Esophagus muscularis mucosa (tissue), 4 donors: ENCODE measurements at regions not wholly inside any gene's neighbourhood (a gene's known extent, or its start where the extent isn't known, plus 50 kb on each side); places are given as distances from the start of the nearest gene placed in this dataset.
A peak's percentile ranks its signal among the peaks of the same experiment; 100 is the strongest.

Source experiments
- DNase-seq: peaks from one replicate; pipeline ENCODE4 v3.0.0-alpha.2; 2017; ENCODE audit errors: extremely low spot score
- H3K27ac ChIP-seq, 4 donors: fragments of 200-600 bp; sonication (generic); replicated peaks in 1 of 4; 1 replicate in 3 of 4; 2 replicates in 1 of 4; pipeline ENCODE4 v1.5.1; 2016 to 2019; ENCODE audit warnings: mild to moderate bottlenecking in 1 of 4
- H3K27me3 ChIP-seq, 4 donors: fragments of 200-600 bp; sonication (generic); one replicate each; pipeline versions ENCODE4 v1.5.1 to v1.6.0; 2016 to 2019
- H3K36me3 ChIP-seq, 4 donors: fragments of 200-600 bp; sonication (generic); one replicate each; pipeline ENCODE4 v1.5.1; 2016 to 2019
- H3K4me1 ChIP-seq, 4 donors: fragments of 200-600 bp; sonication (generic); one replicate each; pipeline ENCODE4 v1.5.1; 2016 to 2019
- H3K4me3 ChIP-seq, 4 donors: fragments of 200-600 bp; sonication (generic); 1 replicate in 2 of 4; 2 replicates in 2 of 4; pipeline ENCODE4 v1.5.1; 2016 to 2019; ENCODE audit warnings: mild to moderate bottlenecking in 4 of 4, moderate library complexity in 1 of 4
- H3K9me3 ChIP-seq, 4 donors: fragments of 200-600 bp; sonication (generic); 1 replicate in 3 of 4; 2 replicates in 1 of 4; pipeline ENCODE4 v1.5.1; 2016 to 2019
- EP300 ChIP-seq: sonication (generic); formaldehyde crosslinking; IDR thresholded peaks from one replicate; pipeline ENCODE4 v1.6.1; 2017; ENCODE audit warnings: antibody characterized with exemption
- POLR2A ChIP-seq: fragments of 450-650 bp; IDR thresholded peaks from one replicate; pipeline ENCODE4 v1.6.1; 2017; ENCODE audit warnings: antibody characterized with exemption, moderate library complexity, mild to moderate bottlenecking, low read depth
- POLR2AphosphoS5 ChIP-seq, 2 donors: sonication (generic); formaldehyde crosslinking; IDR thresholded peaks; one replicate each; pipeline ENCODE4 v1.6.1; 2017; ENCODE audit warnings: antibody characterized with exemption in 2 of 2
- WGBS: methylation state at CpG from one replicate; pipeline ENCODE4 v1.1.5; 2018; 5-methylcytosine and 5-hydroxymethylcytosine counted together
- intact Hi-C: fragments of 100-400 bp; cut with DNase I; formaldehyde crosslinking; loops from one replicate; pipeline ENCODE4 v1.15.1; 2023
- TF ChIP-seq, protein P1 (sequence below), 3 experiments: fragments of 200-600 bp in 2 of 3; fragments of 450-650 bp in 1 of 3; sonication (generic) in 2 of 3; IDR thresholded peaks; one replicate each; pipeline ENCODE4 v1.5.1; 2017 to 2019; ENCODE audit warnings: antibody characterized with exemption in 3 of 3, mild to moderate bottlenecking in 2 of 3, moderate library complexity in 1 of 3

DNA sequence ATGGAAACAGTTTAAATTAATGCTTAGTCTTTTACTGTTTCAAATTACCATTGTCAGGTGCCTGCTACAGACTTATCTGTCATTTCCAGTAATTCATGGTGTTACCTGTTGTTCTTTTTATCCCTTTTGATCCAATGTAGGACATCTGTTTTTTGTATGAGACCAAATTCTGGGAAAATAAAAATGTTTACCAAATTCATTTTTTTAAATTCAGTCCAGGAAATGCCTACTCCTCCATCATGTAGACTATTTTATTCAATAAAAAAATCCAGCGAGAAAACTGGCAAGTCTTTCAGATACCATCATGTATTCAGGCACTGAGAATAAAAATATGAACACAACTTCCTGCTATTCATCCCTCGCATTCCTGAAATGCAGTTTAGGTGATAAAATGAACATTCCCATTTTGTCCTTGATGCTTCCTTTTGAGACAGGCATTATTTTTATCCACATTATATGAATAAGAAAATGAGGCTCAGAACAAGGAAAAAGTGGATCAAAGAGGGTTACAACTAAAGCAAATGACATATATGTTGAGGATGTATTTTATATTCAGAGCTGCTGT, 584.2 kb downstream of the SPRY1 start:
- Histone ChIP-seq H3K9me3 (peaks cover 0 to 15% (median 11%) of the 10 kb centered on the region in 4 donors), H3K4me1 (peaks cover 2 to 25% (median 16%) of the 10 kb centered on the region in 4 donors), H3K27me3 (no peaks in the 10 kb centered on the region), H3K36me3 (no peaks in the 10 kb centered on the region), H3K4me3 (no peak overlapping the region), H3K27ac (no peak overlapping the region)
- DNase-seq, result no peak
- 90% methylated on average over 2 of the region's 2 CpGs for WGBS
- intact Hi-C loops, result no loop called here
- TF ChIP-seq POLR2AphosphoS5 (IDR thresholded peaks at IDR 0.05) (no peak), POLR2A (no peak), EP300 (no peak)
- TF ChIP-seq, protein P1, sequence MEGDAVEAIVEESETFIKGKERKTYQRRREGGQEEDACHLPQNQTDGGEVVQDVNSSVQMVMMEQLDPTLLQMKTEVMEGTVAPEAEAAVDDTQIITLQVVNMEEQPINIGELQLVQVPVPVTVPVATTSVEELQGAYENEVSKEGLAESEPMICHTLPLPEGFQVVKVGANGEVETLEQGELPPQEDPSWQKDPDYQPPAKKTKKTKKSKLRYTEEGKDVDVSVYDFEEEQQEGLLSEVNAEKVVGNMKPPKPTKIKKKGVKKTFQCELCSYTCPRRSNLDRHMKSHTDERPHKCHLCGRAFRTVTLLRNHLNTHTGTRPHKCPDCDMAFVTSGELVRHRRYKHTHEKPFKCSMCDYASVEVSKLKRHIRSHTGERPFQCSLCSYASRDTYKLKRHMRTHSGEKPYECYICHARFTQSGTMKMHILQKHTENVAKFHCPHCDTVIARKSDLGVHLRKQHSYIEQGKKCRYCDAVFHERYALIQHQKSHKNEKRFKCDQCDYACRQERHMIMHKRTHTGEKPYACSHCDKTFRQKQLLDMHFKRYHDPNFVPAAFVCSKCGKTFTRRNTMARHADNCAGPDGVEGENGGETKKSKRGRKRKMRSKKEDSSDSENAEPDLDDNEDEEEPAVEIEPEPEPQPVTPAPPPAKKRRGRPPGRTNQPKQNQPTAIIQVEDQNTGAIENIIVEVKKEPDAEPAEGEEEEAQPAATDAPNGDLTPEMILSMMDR (IDR thresholded peaks at IDR 0.05), result no peak

DNA sequence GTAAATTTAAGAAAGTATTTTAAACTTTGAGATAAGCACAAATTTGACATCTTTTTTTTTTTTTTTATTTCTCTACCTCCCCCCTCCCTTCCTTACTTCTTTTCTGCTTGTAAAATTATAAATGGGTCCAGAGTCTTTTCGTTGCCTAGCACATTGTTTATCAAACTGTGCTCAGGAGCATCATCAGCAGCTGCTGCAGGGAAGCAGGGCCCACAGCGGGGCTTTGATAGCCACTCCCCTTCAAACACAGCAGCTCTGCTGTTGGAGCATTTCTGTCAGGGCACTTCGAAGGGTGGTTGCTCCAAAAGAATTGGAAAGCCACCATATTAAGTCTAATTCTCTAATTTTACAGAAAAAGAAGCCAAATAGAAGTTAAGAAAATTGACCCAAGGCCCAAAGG, 588.3 kb downstream of the SPRY1 start:
- TF ChIP-seq EP300 (no peak), POLR2AphosphoS5 (IDR thresholded peaks at IDR 0.05) (peak in 1 of 2 donors; percentile 18)
- Histone ChIP-seq H3K27ac (peak overlapping the region; percentile 42 to 60 (median 52)), H3K4me1 (peaks cover 4 to 30% (median 22%) of the 10 kb centered on the region in 4 donors), H3K27me3 (no peaks in the 10 kb centered on the region), H3K36me3 (no peaks in the 10 kb centered on the region), H3K9me3 (peaks cover 0 to 9% (median 7%) of the 10 kb centered on the region in 4 donors), H3K4me3 (no peak overlapping the region)
- 33% methylated on average over 3 of the region's 3 CpGs for WGBS
- intact Hi-C loops, result no loop called here
- no peak for DNase-seq

DNA sequence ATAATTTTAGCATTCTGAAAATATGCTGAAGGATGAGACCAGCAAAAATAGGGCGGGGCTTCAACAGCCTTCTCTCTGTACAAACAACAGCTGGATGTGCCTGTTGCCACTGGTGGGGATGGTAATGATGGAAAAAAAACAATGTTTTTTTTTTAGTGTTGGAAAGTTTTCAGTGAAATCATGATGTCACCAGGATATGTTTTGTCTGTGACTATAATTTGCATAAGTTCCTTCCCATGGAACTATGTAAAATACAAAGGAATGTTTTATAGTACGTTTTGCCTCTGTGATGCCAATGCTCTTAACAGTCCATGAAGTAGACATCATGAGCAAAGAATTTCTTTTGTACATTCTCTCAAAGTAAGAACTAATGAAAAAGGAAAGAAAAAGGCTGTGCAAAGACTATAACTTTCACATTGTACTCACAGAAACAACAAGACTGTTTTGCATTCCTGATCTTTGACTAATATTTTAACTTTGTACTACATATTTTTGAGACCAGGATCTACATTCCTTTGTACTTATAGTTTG, 589.7 kb downstream of the SPRY1 start:
- Histone ChIP-seq H3K27ac (peak overlapping the region; percentile 10 to 60 (median 46)), H3K36me3 (no peaks in the 10 kb centered on the region), H3K27me3 (no peaks in the 10 kb centered on the region), H3K4me3 (no peak overlapping the region), H3K9me3 (peaks cover 0 to 9% (median 7%) of the 10 kb centered on the region in 4 donors), H3K4me1 (peaks cover 4 to 30% (median 22%) of the 10 kb centered on the region in 4 donors)
- 48% methylated on average over 2 of the region's 2 CpGs for WGBS
- DNase-seq, result no peak
- TF ChIP-seq EP300, result no peak
- TF ChIP-seq POLR2AphosphoS5 (IDR thresholded peaks at IDR 0.05), result peak in 1 of 2 donors; percentile 48
- intact Hi-C loops, result no loop called here

DNA sequence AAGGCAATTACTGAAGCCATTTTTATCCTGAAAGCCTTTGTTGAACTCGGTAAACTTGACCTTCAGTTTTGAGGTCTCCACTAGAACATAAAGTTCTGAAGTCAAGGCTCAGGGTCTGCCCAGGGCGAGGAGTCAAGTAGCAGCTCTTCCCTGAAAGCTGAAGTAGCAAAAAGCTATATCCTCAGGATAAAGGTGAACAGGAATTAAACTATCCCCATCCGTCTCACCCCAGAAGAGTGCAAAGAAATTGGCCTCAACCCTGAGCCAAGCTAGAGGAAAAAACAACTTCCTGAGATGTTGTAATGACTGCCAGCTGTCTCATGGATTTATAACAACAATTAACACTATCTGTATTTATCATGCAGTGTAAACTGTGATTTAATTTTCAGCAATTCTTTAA, 590.8 kb downstream of the SPRY1 start:
- intact Hi-C loops, result no loop called here
- peaks cover 4 to 30% (median 22%) of the 10 kb centered on the region in 4 donors for H3K4me1 ChIP-seq
- TF ChIP-seq POLR2A, result no peak
- no peak for TF ChIP-seq EP300
- TF ChIP-seq, protein P1 (IDR thresholded peaks at IDR 0.05), result no peak
- no peak for TF ChIP-seq POLR2AphosphoS5 (IDR thresholded peaks at IDR 0.05)
- H3K36me3 ChIP-seq, result no peaks in the 10 kb centered on the region
- DNase-seq, result no peak
- H3K4me3 ChIP-seq, result no peak overlapping the region
- WGBS, result 71% methylated on average over 3 of the region's 3 CpGs
- no peaks in the 10 kb centered on the region for H3K27me3 ChIP-seq
- peak overlapping the region; percentile 10 to 60 (median 44) for H3K27ac ChIP-seq
- H3K9me3 ChIP-seq, result peaks cover 0 to 15% (median 10%) of the 10 kb centered on the region in 4 donors

DNA sequence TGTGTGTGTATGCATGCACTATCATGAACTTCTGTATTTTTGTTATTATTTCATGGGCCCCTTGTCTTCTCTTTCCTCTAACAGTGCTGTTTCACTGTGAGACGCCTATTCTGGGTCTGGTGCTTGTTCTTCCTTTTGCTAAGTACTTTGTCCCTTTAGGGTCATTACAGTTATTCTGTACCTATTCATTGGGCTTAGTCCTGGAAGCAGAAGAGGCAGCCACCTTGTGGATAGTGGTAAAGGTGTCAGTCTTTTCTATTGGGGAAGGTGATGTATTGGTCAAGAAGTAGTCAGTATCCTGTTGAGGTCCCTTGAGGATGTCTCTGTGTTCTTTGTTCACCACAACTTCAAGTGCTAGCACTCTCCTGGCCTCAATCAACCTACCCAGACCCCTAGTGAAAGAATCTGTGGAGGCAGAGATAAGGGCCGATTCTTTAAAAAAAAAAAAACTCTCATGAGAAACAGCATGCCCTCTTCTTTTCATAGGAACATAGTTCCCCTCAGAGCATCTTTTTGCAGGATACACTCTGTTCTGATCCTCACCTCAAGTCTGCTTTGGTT, 593.8 kb downstream of the SPRY1 start:
- 94% methylated on average over 2 of the region's 2 CpGs for WGBS
- H3K27me3 ChIP-seq, result no peaks in the 10 kb centered on the region
- intact Hi-C loops, result no loop called here

More for the DNA sequence above, 593.8 kb downstream of the SPRY1 start:
- TF ChIP-seq, protein P1 (IDR thresholded peaks at IDR 0.05), result no peak
- TF ChIP-seq EP300 (no peak), POLR2A (no peak), POLR2AphosphoS5 (IDR thresholded peaks at IDR 0.05) (no peak)
- DNase-seq, result no peak
- peaks cover 4 to 19% (median 19%) of the 10 kb centered on the region in 4 donors for H3K4me1 ChIP-seq
- H3K4me3 ChIP-seq, result no peak overlapping the region
- H3K9me3 ChIP-seq, result peaks cover 0 to 12% (median 5%) of the 10 kb centered on the region in 4 donors
- H3K27ac ChIP-seq, result no peak overlapping the region
- no peaks in the 10 kb centered on the region for H3K36me3 ChIP-seq
